ENCODE measurements at regions not wholly inside any gene's neighbourhood (a gene's known extent, or its start where the extent isn't known, plus 50 kb on each side); places are given as distances from the start of the nearest gene placed in this dataset.

DNA sequence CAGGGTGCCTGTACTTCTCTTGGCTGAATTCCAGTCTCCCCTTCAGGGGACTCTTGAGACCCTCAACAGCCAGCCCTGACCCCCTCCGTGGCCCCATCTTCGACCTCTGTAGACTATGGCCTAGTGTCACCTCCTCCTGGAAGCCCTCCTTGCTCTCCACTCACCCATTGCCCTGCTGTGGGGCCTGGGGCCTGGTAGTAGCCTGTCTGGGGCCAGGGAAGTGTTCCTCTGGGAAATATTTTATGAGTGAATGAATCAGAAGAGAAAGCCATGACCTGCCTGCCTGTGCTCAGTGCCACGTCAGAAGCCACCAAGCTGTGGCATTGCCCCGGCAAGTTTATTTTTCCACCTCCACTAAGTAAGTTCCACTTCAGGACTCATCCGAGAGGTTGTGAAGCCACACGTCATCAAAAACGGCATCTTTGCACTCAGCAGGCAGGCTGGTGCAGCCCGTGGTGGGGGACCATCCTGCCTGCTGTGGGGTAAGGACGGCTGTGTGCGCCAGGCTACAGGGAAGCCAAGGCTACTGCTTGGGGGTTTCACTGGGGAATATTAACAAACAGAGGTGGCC, 59.6 kb upstream of the PPARA start:
- Histone ChIP-seq H3K27ac (ENCODE audit: control insufficient read depth, insufficient read depth, low read length) (peak overlapping the region; percentile 80), H3K9ac (ENCODE audit: control insufficient read depth, extremely low read depth, insufficient read depth, low read length) (peak overlapping the region; percentile 99), H3K4me1 (ENCODE audit: control insufficient read depth, extremely low read depth, insufficient read depth, low read length) (peaks cover 63% of the 10 kb centered on the region), H3K9me1 (ENCODE audit: control insufficient read depth, extremely low read depth, insufficient read depth, low read length) (peaks cover 4% of the 10 kb centered on the region), H3K36me3 (ENCODE audit: control insufficient read depth in 2 of 2, extremely low read depth in 1 of 2, insufficient read depth in 2 of 2, low read length in 2 of 2) (peaks cover 17 to 81% of the 10 kb centered on the region in 2 experiments), H3K79me2 (ENCODE audit: control insufficient read depth, insufficient read depth, low read length) (peaks cover 94% of the 10 kb centered on the region), H2AFZ (ENCODE audit: control insufficient read depth, low read length) (no peak overlapping the region), H3K4me2 (ENCODE audit: control insufficient read depth, extremely low read depth, insufficient read depth, low read depth, low read length) (peak overlapping the region; percentile 81), H3K27me3 (ENCODE audit: control insufficient read depth, extremely low read depth, insufficient read depth, low read length) (no peaks in the 10 kb centered on the region), H4K20me1 (ENCODE audit: control insufficient read depth, extremely low read depth, insufficient read depth, low read length) (peaks cover 62% of the 10 kb centered on the region), H3K4me3 (ENCODE audit: control insufficient read depth in 2 of 3, extremely low read depth in 1 of 3, insufficient read depth in 2 of 3, low read depth in 1 of 3, low read length in 3 of 3) (no peak overlapping the region), H3K9me3 (ENCODE audit: control insufficient read depth, low read depth, low read length) (no peaks in the 10 kb centered on the region)
- TF ChIP-seq, protein P1, sequence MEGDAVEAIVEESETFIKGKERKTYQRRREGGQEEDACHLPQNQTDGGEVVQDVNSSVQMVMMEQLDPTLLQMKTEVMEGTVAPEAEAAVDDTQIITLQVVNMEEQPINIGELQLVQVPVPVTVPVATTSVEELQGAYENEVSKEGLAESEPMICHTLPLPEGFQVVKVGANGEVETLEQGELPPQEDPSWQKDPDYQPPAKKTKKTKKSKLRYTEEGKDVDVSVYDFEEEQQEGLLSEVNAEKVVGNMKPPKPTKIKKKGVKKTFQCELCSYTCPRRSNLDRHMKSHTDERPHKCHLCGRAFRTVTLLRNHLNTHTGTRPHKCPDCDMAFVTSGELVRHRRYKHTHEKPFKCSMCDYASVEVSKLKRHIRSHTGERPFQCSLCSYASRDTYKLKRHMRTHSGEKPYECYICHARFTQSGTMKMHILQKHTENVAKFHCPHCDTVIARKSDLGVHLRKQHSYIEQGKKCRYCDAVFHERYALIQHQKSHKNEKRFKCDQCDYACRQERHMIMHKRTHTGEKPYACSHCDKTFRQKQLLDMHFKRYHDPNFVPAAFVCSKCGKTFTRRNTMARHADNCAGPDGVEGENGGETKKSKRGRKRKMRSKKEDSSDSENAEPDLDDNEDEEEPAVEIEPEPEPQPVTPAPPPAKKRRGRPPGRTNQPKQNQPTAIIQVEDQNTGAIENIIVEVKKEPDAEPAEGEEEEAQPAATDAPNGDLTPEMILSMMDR (optimal IDR thresholded peaks at IDR 0.05 in 1 of 3, IDR thresholded peaks at IDR 0.05 in 1 of 3, conservative IDR thresholded peaks at IDR 0.05 in 1 of 3; ENCODE audit: extremely low read depth in 1 of 3, insufficient read depth in 2 of 3, low read length in 3 of 3): no peak
- dilution Hi-C loops (cut with MboI; ENCODE audit: extremely low pct_ligation_motif_present, low sequenced_read_pairs): no loop called here
- DNase-seq (ENCODE audit: low read depth, low spot score): no peak
- FAIRE-seq: peak; percentile 93

DNA sequence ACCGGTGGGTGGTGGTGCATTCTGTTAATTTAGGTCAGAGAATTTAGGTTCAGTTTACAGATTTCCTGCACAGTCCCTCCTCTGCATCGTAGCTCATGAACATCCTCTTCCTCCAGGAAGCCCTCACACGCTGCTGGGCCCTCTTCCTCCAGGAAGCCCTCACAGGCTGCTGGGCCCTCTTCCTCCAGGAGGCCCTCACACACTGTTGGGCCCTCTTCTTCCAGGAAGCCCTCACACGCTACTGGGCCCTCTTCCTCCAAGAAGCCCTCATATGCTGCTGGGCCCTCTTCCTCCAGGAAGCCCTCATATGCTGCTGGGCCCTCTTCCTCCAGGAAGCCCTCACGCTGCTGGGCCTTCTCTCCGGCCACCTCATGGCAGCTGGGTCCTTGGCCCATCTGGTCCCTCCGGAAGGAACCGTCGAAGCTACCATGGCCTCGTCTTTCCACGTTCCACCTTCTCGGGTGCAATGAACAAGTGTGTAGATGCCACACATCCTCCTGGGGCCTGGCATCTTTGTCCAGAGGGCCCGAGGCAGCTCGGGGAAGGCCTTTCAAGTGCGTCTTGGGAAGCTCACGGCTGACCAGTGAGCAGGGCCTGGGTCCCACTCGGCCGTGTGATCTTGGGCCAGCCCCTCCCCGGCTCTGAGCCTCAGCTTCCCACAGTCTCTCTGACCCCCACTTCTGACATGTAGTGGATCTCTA, 58.9 kb upstream of the PPARA start:
- no peak for TF ChIP-seq EZH2 (IDR thresholded peaks at IDR 0.05; ENCODE audit: low read length)
- TF ChIP-seq, protein P1 (optimal IDR thresholded peaks at IDR 0.05 in 1 of 3, IDR thresholded peaks at IDR 0.05 in 1 of 3, conservative IDR thresholded peaks at IDR 0.05 in 1 of 3; ENCODE audit: extremely low read depth in 1 of 3, insufficient read depth in 2 of 3, low read length in 3 of 3): no peak
- H3K9ac ChIP-seq (ENCODE audit: control insufficient read depth, extremely low read depth, insufficient read depth, low read length): no peak overlapping the region
- H3K9me1 ChIP-seq (ENCODE audit: control insufficient read depth, extremely low read depth, insufficient read depth, low read length): peaks cover 4% of the 10 kb centered on the region
- peak overlapping the region; percentile 80 for H3K27ac ChIP-seq (ENCODE audit: control insufficient read depth, insufficient read depth, low read length)
- peaks cover 56% of the 10 kb centered on the region for H3K4me1 ChIP-seq (ENCODE audit: control insufficient read depth, extremely low read depth, insufficient read depth, low read length)
- H3K9me3 ChIP-seq (ENCODE audit: control insufficient read depth, low read depth, low read length): no peaks in the 10 kb centered on the region
- H3K4me3 ChIP-seq (ENCODE audit: control insufficient read depth in 2 of 3, extremely low read depth in 1 of 3, insufficient read depth in 2 of 3, low read depth in 1 of 3, low read length in 3 of 3): no peak overlapping the region
- peaks cover 17 to 79% of the 10 kb centered on the region in 2 experiments for H3K36me3 ChIP-seq (ENCODE audit: control insufficient read depth in 2 of 2, extremely low read depth in 1 of 2, insufficient read depth in 2 of 2, low read length in 2 of 2)
- dilution Hi-C loops (cut with MboI; ENCODE audit: extremely low pct_ligation_motif_present, low sequenced_read_pairs): no loop called here
- H3K79me2 ChIP-seq (ENCODE audit: control insufficient read depth, insufficient read depth, low read length): peaks cover 94% of the 10 kb centered on the region
- H4K20me1 ChIP-seq (ENCODE audit: control insufficient read depth, extremely low read depth, insufficient read depth, low read length): peaks cover 69% of the 10 kb centered on the region
- peak overlapping the region; percentile 5 for H3K4me2 ChIP-seq (ENCODE audit: control insufficient read depth, extremely low read depth, insufficient read depth, low read depth, low read length)
- H3K27me3 ChIP-seq (ENCODE audit: control insufficient read depth, extremely low read depth, insufficient read depth, low read length): no peaks in the 10 kb centered on the region
- no peak for DNase-seq (ENCODE audit: low read depth, low spot score)
- no peak for FAIRE-seq
- no peak overlapping the region for H2AFZ ChIP-seq (ENCODE audit: control insufficient read depth, low read length)
